Spleen (tissue), 11 donors: ENCODE measurements at regions not wholly inside any gene's neighbourhood (a gene's known extent, or its start where the extent isn't known, plus 50 kb on each side); places are given as distances from the start of the nearest gene placed in this dataset.
"Not testable (repeated sequence)": the region's sequence is repeated elsewhere in the genome, so short reads cannot be mapped to it uniquely, and the experiment has no call there.

Experiments
- DNase-seq: peaks from one replicate; pipeline ENCODE4 v3.0.0-alpha.2; 2020
- H3K27ac ChIP-seq, 8 donors: fragments of 200-600 bp; sonication (generic) in 7 of 8; 1 replicate in 4 of 8; 2 replicates in 4 of 8; pipeline versions ENCODE4 v1.5.0 to v1.8.0; 2016 to 2021; ENCODE audit warnings: inconsistent platforms in 4 of 8, mild to moderate bottlenecking in 4 of 8, moderate library complexity in 1 of 8
- H3K27me3 ChIP-seq, 7 donors: fragments of 200-600 bp; sonication (generic) in 6 of 7; replicated peaks in 1 of 7; 1 replicate in 4 of 7; 2 replicates in 3 of 7; pipeline versions ENCODE4 v1.5.0 to v1.8.0; 2016 to 2021; ENCODE audit warnings: inconsistent platforms in 3 of 7, mild to moderate bottlenecking in 1 of 7
- H3K36me3 ChIP-seq, 6 donors: fragments of 200-600 bp; sonication (generic) in 5 of 6; 1 replicate in 4 of 6; 2 replicates in 2 of 6; pipeline versions ENCODE4 v1.5.0 to v1.8.0; 2016 to 2021; ENCODE audit warnings: inconsistent platforms in 2 of 6
- H3K4me1 ChIP-seq, 6 donors: fragments of 200-600 bp; sonication (generic) in 5 of 6; 1 replicate in 3 of 6; 2 replicates in 3 of 6; pipeline versions ENCODE4 v1.5.0 to v1.8.0; 2016 to 2021; ENCODE audit warnings: inconsistent platforms in 3 of 6
- H3K4me3 ChIP-seq, 8 donors: fragments of 200-600 bp; sonication (generic) in 7 of 8; 1 replicate in 4 of 8; 2 replicates in 4 of 8; pipeline versions ENCODE4 v1.5.0 to v1.8.0; 2016 to 2021; ENCODE audit warnings: inconsistent platforms in 4 of 8, mild to moderate bottlenecking in 4 of 8, moderate library complexity in 2 of 8
- H3K9me3 ChIP-seq, 8 donors: fragments of 200-600 bp; sonication (generic) in 7 of 8; 1 replicate in 4 of 8; 2 replicates in 4 of 8; pipeline versions ENCODE4 v1.5.0 to v1.8.0; 2016 to 2021; ENCODE audit warnings: inconsistent platforms in 4 of 8
- POLR2A ChIP-seq, 3 donors: fragments of 450-650 bp; IDR thresholded peaks; one replicate each; pipeline ENCODE4 v1.5.1; 2017; ENCODE audit warnings: antibody characterized with exemption in 3 of 3, mild to moderate bottlenecking in 1 of 3
- POLR2AphosphoS5 ChIP-seq, 3 donors: sonication (generic); formaldehyde crosslinking; IDR thresholded peaks; one replicate each; pipeline ENCODE4 v1.5.1; 2017; ENCODE audit warnings: antibody characterized with exemption in 3 of 3
- WGBS, 5 donors: extraction: QIAGEN DNeasy Blood & Tissue Kit in 3 of 5; methylation state at CpG; one replicate each; pipeline versions ENCODE4 v1.1.5 to v1.1.7; 2013 to 2018; 5-methylcytosine and 5-hydroxymethylcytosine counted together
- intact Hi-C: fragments of 100-400 bp; cut with DNase I; formaldehyde crosslinking; loops from one replicate; pipeline ENCODE4 v1.15.0; 2023; ENCODE audit warnings: low total_unique reads
- TF ChIP-seq, protein P1 (sequence below), 11 experiments: fragments of 200-600 bp in 7 of 11; fragments of 450-650 bp in 4 of 11; sonication (generic) in 4 of 11; IDR thresholded peaks in 8 of 11; conservative IDR thresholded peaks in 3 of 11; 1 replicate in 7 of 11; 2 replicates in 4 of 11; pipeline versions ENCODE4 v1.4.0 to v1.8.0; 2016 to 2021; ENCODE audit warnings: antibody characterized with exemption in 11 of 11, inconsistent platforms in 4 of 11, mild to moderate bottlenecking in 1 of 11
- donor health status: healthy with polysubstance abuse.
- donor health status: DM: no; HTN: no; CAD: no; lungs with moderate emphysema.
- donor health status: DM: no; HTN: no; CAD: no.
- donor health status: Bipolar disorder and iron deficiency.
- donor health status: healthy.
- donor health status: DM: no; HTN: no; CAD: no.
- donor health status: DM: yes; HTN: yes; CAD: no.

DNA sequence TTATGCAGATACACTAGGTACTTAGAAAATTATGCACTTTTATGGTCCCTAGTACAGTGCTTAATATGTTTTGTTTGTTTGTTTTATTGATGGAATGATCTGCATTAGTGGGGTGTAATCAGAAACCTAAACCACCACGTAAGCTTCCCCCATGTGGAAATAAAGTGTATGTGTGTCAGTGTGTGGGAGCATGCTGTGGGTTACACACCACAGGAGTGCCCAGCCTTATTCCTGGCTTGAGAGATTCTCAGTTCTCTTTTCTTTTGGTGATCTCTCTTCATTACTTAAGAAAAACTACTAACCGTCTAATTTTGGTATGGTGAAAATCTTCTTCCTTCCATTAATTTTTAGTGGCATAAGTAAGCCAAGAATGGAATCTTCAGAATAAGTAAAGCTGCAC, 398.6 kb downstream of the DCDC2C start:
- no peaks in the 10 kb centered on the region for H3K4me1 ChIP-seq
- WGBS, 5 donors = 77 to 85% (median 81%) methylated on average over 2 of the region's 2 CpGs
- H3K27ac ChIP-seq = no peak overlapping the region
- DNase-seq = no peak
- intact Hi-C loops = no loop called here
- H3K9me3 ChIP-seq = peaks cover 0 to 3% (median 0%) of the 10 kb centered on the region in 8 donors
- no peaks in the 10 kb centered on the region for H3K36me3 ChIP-seq
- TF ChIP-seq POLR2AphosphoS5 (IDR thresholded peaks at IDR 0.05) (no peak), POLR2A (IDR thresholded peaks at IDR 0.05) (no peak)
- TF ChIP-seq, protein P1, sequence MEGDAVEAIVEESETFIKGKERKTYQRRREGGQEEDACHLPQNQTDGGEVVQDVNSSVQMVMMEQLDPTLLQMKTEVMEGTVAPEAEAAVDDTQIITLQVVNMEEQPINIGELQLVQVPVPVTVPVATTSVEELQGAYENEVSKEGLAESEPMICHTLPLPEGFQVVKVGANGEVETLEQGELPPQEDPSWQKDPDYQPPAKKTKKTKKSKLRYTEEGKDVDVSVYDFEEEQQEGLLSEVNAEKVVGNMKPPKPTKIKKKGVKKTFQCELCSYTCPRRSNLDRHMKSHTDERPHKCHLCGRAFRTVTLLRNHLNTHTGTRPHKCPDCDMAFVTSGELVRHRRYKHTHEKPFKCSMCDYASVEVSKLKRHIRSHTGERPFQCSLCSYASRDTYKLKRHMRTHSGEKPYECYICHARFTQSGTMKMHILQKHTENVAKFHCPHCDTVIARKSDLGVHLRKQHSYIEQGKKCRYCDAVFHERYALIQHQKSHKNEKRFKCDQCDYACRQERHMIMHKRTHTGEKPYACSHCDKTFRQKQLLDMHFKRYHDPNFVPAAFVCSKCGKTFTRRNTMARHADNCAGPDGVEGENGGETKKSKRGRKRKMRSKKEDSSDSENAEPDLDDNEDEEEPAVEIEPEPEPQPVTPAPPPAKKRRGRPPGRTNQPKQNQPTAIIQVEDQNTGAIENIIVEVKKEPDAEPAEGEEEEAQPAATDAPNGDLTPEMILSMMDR (IDR thresholded peaks at IDR 0.05 in 8 of 11, conservative IDR thresholded peaks at IDR 0.05 in 3 of 11) = no peak
- no peaks in the 10 kb centered on the region for H3K27me3 ChIP-seq
- H3K4me3 ChIP-seq = no peak overlapping the region

GRCh38 chr2:4107179-4107578, 403.8 kb downstream of the DCDC2C start:
- no peak overlapping the region for H3K27ac ChIP-seq
- H3K36me3 ChIP-seq = no peaks in the 10 kb centered on the region
- 71 to 87% (median 77%) methylated on average over 7 of the region's 7 CpGs for WGBS, 5 donors
- H3K4me3 ChIP-seq = no peak overlapping the region
- DNase-seq = no peak
- TF ChIP-seq, protein P1 (IDR thresholded peaks at IDR 0.05 in 8 of 11, conservative IDR thresholded peaks at IDR 0.05 in 3 of 11) = no peak
- intact Hi-C loops = no loop called here
- H3K4me1 ChIP-seq = no peaks in the 10 kb centered on the region
- H3K9me3 ChIP-seq = peaks cover 0 to 4% (median 0%) of the 10 kb centered on the region in 8 donors
- no peaks in the 10 kb centered on the region for H3K27me3 ChIP-seq

GRCh38 chr2:4110273-4110672, 406.9 kb downstream of the DCDC2C start:
- 65 to 97% (median 89%) methylated on average over 4 of the region's 4 CpGs for WGBS, 5 donors
- no peak for DNase-seq
- Histone ChIP-seq H3K4me3 (no peak overlapping the region), H3K9me3 (peaks cover 0 to 12% (median under 1%) of the 10 kb centered on the region in 8 donors), H3K27ac (no peak overlapping the region), H3K27me3 (no peaks in the 10 kb centered on the region), H3K4me1 (no peaks in the 10 kb centered on the region), H3K36me3 (no peaks in the 10 kb centered on the region)
- intact Hi-C loops = no loop called here
- TF ChIP-seq POLR2A (IDR thresholded peaks at IDR 0.05) (no peak), POLR2AphosphoS5 (IDR thresholded peaks at IDR 0.05) (no peak)
- TF ChIP-seq, protein P1 (IDR thresholded peaks at IDR 0.05 in 8 of 11, conservative IDR thresholded peaks at IDR 0.05 in 3 of 11) = no peak

GRCh38 chr2:4115435-4115834, 412.1 kb downstream of the DCDC2C start:
- H3K27ac ChIP-seq, H3K4me1 ChIP-seq, H3K27me3 ChIP-seq, DNase-seq, H3K4me3 ChIP-seq, intact Hi-C loops, H3K36me3 ChIP-seq: not testable (repeated sequence)
- peaks cover 0 to 45% (median 32%) of the 10 kb centered on the region in 8 donors for H3K9me3 ChIP-seq
- 77 to 95% (median 87%) methylated on average over 3 of the region's 3 CpGs for WGBS, 5 donors

DNA sequence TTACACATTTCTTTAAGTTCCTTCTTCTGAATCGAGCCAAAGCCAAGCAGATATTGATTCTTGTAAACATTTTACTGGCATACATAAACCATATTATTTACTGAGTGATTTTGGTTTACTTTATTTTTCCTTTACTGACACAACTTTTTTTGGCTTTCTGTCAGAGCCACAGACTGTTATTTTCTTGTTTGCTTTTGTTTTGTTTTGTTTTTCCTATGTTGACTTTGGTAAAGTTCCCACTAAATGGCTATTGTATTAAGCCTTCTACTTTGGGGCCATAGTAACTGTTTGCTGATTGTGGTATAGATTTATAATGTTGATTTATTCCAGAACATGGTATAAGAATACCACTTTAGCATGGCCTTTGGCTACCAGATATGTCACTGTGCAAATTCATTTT, 419.4 kb downstream of the DCDC2C start:
- TF ChIP-seq POLR2A (IDR thresholded peaks at IDR 0.05) = no peak
- TF ChIP-seq, protein P1 (IDR thresholded peaks at IDR 0.05 in 8 of 11, conservative IDR thresholded peaks at IDR 0.05 in 3 of 11) = no peak
- TF ChIP-seq POLR2AphosphoS5 (IDR thresholded peaks at IDR 0.05) = no peak
- WGBS, 5 donors = 44 to 81% (median 63%) methylated on average over 1 of the region's 1 CpG
- Histone ChIP-seq H3K36me3 (no peaks in the 10 kb centered on the region), H3K27ac (no peak overlapping the region), H3K4me3 (no peak overlapping the region), H3K27me3 (no peaks in the 10 kb centered on the region), H3K4me1 (no peaks in the 10 kb centered on the region), H3K9me3 (peaks cover 0 to 21% (median 10%) of the 10 kb centered on the region in 8 donors)
- intact Hi-C loops = no loop called here
- DNase-seq = no peak
